LHCN-M2 (cell line): ENCODE measurements at regions not wholly inside any gene's neighbourhood (a gene's known extent, or its start where the extent isn't known, plus 50 kb on each side); places are given as distances from the start of the nearest gene placed in this dataset.
"Not testable (repeated sequence)": the region's sequence is repeated elsewhere in the genome, so short reads cannot be mapped to it uniquely, and the experiment has no call there.

Experiments used
- DNase-seq: peaks from one replicate; pipeline ENCODE4 v3.0.0-alpha.2; 2012; ENCODE audit warnings: low read depth

DNA sequence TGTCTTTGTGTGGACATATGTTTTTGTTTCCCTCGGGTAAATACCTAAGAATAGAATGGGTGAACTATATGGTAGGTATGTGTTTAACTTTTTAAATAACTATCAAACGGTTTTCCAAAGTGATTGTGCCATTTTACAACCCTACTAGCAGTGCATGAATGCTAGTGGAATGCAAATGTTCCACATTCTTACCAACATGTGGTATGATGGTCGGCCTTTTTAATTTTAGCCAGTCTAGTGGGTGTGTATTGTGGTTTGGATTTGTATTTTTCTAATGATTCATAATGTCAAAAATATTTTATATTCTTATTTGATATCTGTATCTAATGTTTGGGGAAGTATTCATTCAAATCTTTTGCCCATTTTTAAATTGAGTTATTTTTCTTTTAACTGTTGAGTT is 68.2 kb upstream of the SMAD3 start:
- DNase-seq = peak; percentile 93

DNA sequence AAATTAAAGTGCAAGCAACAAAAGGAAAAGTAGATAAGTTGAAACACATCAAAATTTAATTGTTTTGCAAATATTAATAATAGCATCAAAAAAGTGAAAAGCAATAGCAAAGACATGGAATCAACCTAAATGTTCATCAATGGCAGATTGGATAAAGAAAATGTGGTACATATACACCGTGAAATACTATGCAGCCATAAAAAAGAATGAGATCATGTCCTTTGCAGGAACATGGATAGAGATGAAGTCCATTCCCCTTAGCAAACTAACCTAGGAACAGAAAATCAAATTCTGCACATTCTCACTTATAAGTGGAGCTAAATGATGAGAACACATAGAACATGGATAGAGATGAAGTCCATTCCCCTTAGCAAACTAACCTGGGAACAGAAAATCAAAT is 67.2 kb upstream of the SMAD3 start:
- not testable (repeated sequence) for DNase-seq

DNA sequence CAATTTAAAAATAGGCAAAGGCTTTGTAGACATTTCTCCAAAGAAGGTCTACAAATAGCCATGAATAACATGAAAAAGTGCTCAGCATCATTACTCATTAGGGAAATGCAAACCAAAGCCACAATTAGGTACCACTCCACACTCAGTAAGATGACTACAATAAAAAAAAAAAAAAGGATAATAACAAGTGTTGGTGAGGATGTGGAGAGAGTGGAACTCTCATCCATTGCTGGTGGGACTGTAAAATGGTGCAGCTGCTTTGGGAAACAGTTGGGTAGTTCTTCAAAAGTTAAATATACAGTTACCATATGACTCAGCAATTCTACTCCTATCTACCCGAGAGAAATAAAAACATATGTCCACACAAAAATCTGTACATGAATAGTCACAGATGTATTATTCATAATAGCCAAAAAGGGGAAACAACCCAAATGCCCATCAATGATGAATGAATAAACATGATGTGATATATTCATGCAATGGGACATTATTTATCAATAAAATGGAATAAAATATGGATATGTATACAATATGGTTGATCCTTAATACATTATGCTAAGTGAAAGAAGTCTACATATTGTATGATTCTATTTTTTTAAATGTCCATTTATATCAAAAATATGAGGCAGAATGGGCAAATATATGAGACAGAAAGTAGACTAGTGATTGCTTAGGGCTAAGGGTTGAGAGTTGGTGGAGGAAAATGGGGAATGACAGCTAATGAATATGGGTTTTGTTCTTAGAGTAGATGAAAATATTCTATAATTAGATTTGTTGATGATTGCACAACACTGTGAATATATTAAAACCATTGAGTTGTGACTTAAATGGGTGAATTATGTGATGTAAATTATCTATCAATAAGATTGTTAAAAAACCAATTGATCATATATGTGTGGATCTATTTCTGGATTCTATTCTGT is 66.1 kb upstream of the SMAD3 start:
- DNase-seq = peak; percentile 45

DNA sequence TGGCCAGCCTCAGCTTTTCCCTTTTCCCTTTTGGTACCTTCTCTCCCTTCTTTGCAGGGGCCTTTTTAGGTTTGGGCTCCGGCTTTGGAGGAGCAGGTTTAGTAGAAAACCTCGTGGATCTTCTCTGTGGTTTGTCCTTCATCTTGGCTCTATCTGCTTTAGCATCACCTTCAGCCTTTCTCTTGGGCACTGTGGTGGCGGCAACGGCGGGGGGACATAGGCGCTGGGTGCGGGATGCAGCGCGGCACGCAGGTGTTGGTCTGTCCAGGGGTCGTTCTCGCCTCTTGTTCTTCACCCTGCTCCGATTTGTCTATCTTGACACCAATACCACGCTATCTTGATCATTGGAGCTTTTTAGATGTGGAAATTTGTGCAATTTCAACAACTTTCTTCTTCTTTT is 64.5 kb upstream of the SMAD3 start:
- DNase-seq = no peak

DNA sequence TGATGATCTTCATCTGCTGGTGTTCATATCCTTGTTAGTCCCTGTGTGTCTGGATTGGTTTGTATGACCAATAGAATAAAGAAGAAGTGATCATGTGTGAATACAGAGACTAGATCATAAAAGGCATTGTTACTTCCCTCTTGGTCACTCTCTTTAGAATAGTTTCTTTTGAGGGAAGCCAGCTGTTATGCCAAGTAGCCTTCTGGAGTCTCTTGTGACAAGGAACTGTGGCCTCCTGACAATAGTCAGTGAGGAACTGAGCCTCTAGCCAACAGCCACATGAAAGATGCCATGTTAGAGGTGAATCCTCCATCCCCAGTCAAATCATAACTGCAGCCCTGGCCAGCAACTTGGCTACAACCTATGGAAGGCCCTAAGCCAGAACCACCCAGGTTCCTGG is 63.0 kb upstream of the SMAD3 start:
- no peak for DNase-seq

DNA sequence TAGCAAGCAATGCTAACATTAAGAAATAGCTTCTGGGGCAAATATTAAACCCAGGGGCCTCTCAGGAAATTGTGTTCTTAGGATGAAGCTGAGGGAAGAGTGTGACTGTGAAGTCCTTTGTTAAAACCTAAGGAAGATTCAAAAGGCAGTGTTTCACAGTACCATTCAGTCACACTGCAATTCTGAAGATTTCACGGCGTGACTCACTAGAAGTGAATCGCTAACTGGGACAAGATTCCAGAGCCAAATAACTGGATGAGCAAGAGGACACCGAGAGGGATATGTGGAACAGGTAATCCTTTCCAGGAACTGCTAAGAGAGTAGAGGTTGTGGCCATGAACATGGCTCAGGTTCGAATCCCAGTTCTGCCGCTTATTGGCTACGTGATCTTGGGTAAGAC is 61.8 kb upstream of the SMAD3 start:
- peak; percentile 72 for DNase-seq

DNA sequence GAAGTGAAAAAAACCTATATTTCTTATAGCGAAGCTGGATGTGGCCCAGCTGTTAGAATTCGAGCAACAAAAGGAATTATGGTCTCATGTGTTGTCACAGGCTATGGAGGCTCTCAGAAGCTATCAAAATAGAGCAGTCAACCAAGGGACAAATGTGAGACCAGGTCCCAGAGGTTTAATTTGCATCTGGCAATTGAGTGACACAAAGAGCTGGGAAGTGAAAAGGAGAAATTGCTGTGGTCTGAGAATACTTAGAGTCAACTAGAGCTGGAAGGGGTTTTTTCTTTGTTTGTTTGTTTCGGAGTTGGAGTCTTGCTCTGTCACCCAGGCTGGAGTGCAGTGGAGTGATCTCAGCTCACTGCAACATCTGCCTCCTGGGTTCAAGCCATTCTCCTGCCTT is 61.3 kb upstream of the SMAD3 start:
- DNase-seq = no peak

DNA sequence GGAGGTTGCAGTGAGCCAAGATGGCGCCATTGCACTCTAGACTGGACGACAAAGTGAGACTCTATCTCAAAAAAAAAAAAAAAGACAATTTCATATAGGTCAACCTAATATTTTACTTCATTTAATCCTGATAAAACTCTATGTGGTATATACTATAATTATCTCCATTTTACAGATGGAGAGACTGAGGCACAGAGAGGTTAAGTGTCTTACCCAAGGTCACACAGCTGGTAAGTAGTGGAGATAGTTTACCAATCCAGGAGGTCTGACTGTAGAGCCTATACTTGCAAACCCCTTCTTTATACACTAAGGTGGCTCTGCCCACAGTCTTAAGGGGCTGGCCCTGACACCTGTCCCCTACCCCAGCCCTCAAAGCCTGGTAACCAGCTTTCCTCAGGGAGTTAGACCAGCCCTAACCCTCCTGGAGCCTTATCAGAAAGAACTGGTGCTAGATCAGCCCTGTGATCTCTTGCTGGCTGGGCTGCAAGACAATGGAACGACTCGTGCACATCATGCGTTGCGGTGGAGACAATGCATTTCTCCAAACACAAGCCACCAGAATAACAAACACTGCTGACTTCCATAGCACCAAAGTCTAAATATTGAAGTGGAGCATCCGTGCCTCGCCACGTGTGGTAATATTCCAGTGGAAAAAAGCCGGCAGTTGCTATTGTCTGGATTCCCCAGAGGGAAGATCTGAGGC is 60.0 kb upstream of the SMAD3 start:
- no peak for DNase-seq

DNA sequence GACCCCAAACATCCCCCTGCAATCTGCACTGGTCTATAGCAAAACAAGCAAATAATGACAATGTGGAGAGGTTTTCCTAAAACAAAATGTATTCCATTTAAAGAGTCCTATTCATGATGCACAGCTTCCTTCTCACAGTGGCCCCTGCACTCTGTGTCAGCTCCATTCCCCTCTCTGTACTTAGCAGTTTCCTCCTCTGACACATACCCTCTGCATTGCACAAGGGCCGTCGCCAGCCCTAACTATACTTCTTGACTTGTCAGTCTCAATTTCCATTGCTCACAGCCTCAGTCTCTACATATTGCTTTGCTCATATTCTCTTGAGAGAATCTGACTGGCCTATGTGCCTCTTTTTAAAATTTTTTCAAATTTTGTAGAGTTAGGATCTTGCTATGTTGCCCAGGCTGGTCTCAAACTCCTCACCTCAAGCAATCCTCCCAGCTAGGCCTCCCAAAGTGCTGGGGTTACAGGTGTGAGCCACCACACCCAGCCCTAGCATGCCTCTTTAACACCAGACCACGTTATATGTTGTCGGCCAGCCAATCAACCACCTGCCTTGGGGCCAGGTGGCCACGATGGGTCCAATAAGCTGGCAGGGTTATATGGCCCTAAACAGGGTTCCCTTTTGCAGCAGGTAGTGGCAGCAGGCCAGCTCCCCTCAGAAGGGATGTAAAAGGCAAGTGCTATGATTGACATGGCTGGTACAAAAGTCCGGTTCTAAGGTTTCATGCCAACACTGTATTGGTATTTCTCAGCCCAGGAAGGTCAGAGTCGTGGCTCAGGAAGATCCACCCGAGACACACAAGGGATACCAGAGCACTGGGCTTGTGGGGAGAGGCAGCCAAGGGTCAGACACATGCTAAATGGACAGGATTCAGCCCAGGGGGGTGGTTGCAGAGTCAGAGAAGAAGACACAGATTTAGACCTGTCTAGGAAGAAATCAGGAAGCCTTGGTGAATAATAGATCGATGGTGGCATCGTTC is 59.0 kb upstream of the SMAD3 start:
- no peak for DNase-seq

DNA sequence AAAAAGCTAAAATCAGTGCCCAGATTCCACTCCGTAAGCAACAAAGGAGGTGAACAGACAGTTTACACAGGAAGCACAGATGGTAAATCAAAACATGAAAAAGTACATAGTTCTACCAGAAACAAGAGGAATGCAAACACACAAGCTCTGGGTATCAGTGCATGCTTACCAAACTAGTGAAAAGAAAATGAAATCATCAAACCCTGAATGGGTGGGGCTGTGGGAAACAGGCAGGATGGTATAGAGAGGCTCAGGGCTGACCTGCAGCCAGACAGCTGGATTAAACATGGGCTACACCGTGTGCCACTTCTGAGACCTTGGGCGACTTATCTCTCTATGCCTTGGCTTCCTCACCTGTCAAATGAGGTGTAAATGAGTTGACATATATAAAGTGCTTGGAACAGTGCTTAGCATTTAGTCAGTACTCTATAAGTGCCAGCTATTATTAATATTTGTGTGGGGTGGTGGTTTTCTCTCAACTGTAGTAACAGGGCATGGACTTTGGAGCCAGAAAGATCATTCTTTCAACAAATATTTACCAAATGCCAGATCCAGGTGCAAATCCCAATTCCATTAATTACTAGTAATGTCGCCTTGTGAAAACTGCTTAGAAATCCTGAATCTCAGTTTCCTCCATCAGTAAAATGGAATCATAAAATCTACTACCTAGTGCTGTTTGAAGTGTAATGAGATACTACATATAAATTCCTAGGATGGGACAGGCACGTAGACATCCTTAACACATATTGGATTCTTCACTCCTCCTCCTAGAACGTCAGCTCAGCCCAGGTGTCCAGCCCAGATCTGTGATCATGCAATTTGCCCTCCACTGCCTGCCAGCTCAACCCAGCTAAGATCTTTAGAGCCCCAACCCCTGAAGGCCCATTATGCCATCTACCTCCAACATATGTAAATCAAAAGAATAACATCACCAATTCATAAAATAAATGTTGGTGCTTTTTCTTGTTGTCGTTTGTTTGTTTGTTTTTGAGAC is 55.5 kb upstream of the SMAD3 start:
- DNase-seq = no peak

DNA sequence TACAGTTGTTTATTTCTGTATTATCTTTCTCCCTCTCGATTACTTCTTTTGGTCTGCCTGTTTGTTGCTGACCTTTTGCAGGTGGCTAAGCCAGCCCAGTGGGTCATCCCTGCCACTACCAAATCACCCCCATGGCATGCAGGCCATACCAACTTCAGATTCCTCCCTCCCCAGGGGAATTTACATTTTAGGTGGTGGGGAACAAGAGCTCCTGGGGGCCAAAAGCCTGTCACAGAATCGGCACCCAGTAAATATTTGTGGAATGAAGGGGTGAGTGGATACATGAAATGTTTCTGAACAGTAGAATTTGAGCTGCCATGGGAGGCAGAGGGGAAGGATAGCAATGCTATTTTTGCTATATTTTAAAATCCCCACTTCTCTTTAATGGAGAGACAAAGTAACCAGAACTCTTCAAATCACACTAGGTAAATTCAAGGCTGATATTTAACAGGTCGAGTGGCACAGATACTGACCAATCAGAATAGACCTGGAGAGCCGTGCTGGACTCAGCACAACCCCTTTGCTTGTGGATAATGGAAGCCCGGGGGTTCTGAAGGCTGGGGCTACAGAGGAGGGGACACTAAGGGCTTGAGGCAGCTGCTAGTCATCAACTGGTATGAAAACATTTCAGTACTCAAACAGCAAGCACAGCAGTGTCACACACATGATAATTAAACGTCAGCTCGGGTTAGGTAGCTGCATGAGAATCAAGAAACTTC is 54.3 kb upstream of the SMAD3 start:
- no peak for DNase-seq

DNA sequence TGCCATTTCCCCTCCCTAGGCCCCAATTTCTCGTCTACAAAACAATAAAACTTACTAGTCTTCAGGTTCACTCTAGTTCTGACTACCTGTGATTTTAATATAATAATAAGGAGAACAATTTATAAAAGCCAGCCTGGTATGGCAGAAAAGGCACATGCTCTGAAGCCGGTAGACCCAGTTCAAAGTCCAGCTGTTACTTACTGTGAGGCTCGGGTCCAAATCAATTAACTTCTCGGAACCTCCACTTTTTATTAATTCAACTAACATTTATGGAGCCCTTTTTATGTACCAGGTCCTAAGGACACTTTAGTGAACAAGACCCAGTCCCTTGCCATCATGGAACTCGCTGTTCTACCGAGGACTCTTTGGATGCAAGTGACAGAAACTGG is 53.8 kb upstream of the SMAD3 start:
- no peak for DNase-seq

DNA sequence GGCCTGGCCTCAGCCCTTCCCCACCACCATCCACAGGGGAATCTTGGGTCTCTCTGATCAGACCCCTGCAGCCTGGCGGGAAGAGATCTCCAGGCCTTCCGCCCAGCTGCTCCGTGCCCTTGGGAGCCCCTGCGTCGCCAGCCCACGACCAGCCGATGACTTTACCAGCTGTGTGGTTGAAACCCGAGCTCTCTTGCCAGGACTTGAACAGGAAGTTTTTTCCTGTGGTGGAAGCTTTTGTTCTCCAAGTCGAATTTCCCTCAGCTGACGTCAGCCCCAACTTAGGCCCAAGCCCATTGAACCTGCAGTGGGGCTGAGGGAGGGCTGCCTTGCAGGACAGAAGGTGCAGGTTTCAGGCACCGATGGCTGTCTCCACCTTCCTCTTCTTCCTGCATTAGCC is 51.7 kb upstream of the SMAD3 start:
- DNase-seq = peak; percentile 95
